ENCODE measurements at regions not wholly inside any gene's neighbourhood (a gene's known extent, or its start where the extent isn't known, plus 50 kb on each side); places are given as distances from the start of the nearest gene placed in this dataset.

DNA sequence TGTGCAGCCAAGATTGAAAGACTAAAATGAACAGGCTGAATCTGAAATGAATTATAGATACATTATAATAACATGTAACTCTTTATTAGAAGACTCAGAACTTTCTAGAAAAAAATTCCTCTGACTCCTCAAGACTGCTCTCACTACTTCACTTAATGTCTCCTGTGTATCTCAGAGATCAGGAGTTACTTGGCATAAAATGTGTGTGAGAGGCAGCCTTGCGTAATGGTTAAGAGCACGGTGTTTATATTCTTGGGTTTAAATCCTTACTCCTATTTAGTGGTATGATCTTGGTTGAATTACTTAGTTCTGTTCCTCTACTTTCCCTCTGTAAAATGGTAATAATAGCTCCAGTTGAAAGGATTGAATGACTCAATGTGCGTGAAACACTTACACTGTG is 634.9 kb downstream of the LTN1 start:
- Mint-ChIP-seq H3K4me3 (no peak overlapping the region), H3K27me3 (ENCODE audit: low read depth in 3 of 3) (peaks cover 0 to 2% (median 0%) of the 10 kb centered on the region in 3 donors), H3K9me3 (no peaks in the 10 kb centered on the region), H3K4me1 (peaks cover 2% of the 10 kb centered on the region), H3K27ac (no peak overlapping the region), H3K36me3 (no peaks in the 10 kb centered on the region)
- Histone ChIP-seq H3K4me1 (ENCODE audit: control insufficient read depth in 1 of 2, insufficient read depth in 2 of 2, low read length in 2 of 2) (no peaks in the 10 kb centered on the region), H3K4me3 (replicated peaks in 1 of 3; ENCODE audit: low read depth in 2 of 3, low read length in 3 of 3) (no peak overlapping the region), H3K4me2 (replicated peaks; ENCODE audit: extremely low read depth, low read length, poor library complexity, severe bottlenecking) (no peak overlapping the region), H3K79me2 (ENCODE audit: insufficient read depth, low read length) (no peaks in the 10 kb centered on the region), H3K9me3 (replicated peaks in 1 of 2; ENCODE audit: control insufficient read depth in 1 of 2, insufficient read depth in 1 of 2, low read length in 2 of 2) (no peaks in the 10 kb centered on the region), H4K20me1 (ENCODE audit: insufficient read depth, low read length) (no peaks in the 10 kb centered on the region), H3K27ac (ENCODE audit: low read depth in 1 of 2, low read length in 2 of 2) (no peak overlapping the region), H3K9ac (ENCODE audit: insufficient read depth, low read length, poor library complexity, severe bottlenecking) (no peak overlapping the region), H3K27me3 (ENCODE audit: control insufficient read depth in 2 of 2, insufficient read depth in 2 of 2, low read length in 2 of 2) (no peaks in the 10 kb centered on the region), H3K36me3 (replicated peaks in 1 of 2; ENCODE audit: control insufficient read depth in 1 of 2, insufficient read depth in 2 of 2, low read length in 2 of 2) (no peaks in the 10 kb centered on the region), H2AFZ (ENCODE audit: insufficient read depth, low read depth, low read length, poor library complexity, severe bottlenecking) (no peak overlapping the region)
- intact Hi-C loops (cut with micrococcal nuclease) = no loop called here
- WGBS (ENCODE audit: insufficient coverage) = 100% methylated on average over 1 of the region's 3 CpGs
- no peak for DNase-seq
- TF ChIP-seq, protein P1, sequence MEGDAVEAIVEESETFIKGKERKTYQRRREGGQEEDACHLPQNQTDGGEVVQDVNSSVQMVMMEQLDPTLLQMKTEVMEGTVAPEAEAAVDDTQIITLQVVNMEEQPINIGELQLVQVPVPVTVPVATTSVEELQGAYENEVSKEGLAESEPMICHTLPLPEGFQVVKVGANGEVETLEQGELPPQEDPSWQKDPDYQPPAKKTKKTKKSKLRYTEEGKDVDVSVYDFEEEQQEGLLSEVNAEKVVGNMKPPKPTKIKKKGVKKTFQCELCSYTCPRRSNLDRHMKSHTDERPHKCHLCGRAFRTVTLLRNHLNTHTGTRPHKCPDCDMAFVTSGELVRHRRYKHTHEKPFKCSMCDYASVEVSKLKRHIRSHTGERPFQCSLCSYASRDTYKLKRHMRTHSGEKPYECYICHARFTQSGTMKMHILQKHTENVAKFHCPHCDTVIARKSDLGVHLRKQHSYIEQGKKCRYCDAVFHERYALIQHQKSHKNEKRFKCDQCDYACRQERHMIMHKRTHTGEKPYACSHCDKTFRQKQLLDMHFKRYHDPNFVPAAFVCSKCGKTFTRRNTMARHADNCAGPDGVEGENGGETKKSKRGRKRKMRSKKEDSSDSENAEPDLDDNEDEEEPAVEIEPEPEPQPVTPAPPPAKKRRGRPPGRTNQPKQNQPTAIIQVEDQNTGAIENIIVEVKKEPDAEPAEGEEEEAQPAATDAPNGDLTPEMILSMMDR (IDR thresholded peaks at IDR 0.05) = no peak

DNA sequence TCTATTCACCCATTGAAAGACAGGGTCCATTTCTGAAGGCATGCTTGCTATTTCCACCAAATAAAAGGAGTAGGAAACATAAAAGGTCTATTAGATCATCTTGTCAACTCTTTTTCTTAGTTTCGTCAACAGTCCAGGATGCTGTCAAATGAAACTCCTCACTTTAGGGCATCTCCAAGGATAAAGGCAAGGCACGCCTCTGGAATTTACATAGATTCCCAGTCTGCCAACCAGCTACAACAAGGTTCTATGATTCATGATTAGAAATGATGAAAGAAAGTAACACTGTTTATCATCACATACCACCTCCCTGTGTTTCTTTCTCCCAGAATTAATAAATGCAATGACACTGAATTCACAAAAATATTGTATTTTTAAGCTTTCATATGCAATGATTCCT is 636.3 kb downstream of the LTN1 start:
- intact Hi-C loops (cut with micrococcal nuclease) = no loop called here
- Histone ChIP-seq H3K36me3 (replicated peaks in 1 of 2; ENCODE audit: control insufficient read depth in 1 of 2, insufficient read depth in 2 of 2, low read length in 2 of 2) (no peaks in the 10 kb centered on the region), H3K4me1 (ENCODE audit: control insufficient read depth in 1 of 2, insufficient read depth in 2 of 2, low read length in 2 of 2) (no peaks in the 10 kb centered on the region), H3K79me2 (ENCODE audit: insufficient read depth, low read length) (no peaks in the 10 kb centered on the region), H3K9me3 (replicated peaks in 1 of 2; ENCODE audit: control insufficient read depth in 1 of 2, insufficient read depth in 1 of 2, low read length in 2 of 2) (no peaks in the 10 kb centered on the region), H2AFZ (ENCODE audit: insufficient read depth, low read depth, low read length, poor library complexity, severe bottlenecking) (no peak overlapping the region), H3K27ac (ENCODE audit: low read depth in 1 of 2, low read length in 2 of 2) (no peak overlapping the region), H3K9ac (ENCODE audit: insufficient read depth, low read length, poor library complexity, severe bottlenecking) (no peak overlapping the region), H3K27me3 (ENCODE audit: control insufficient read depth in 2 of 2, insufficient read depth in 2 of 2, low read length in 2 of 2) (no peaks in the 10 kb centered on the region), H4K20me1 (ENCODE audit: insufficient read depth, low read length) (no peaks in the 10 kb centered on the region), H3K4me2 (replicated peaks; ENCODE audit: extremely low read depth, low read length, poor library complexity, severe bottlenecking) (no peak overlapping the region), H3K4me3 (replicated peaks in 1 of 3; ENCODE audit: low read depth in 2 of 3, low read length in 3 of 3) (no peak overlapping the region)
- Mint-ChIP-seq H3K27me3 (ENCODE audit: low read depth in 3 of 3) (peaks cover 0 to 2% (median 0%) of the 10 kb centered on the region in 3 donors), H3K4me1 (peaks cover 2% of the 10 kb centered on the region), H3K27ac (peak overlapping the region in 1 of 7 donors; percentile 1), H3K9me3 (no peaks in the 10 kb centered on the region), H3K36me3 (no peaks in the 10 kb centered on the region), H3K4me3 (no peak overlapping the region)
- TF ChIP-seq, protein P1 (IDR thresholded peaks at IDR 0.05) = no peak
- DNase-seq = no peak
- WGBS (ENCODE audit: insufficient coverage) = no CpG with 5 or more reads among the region's 2 CpGs
